IMR-90 (cell line): ENCODE measurements at regions not wholly inside any gene's neighbourhood (a gene's known extent, or its start where the extent isn't known, plus 50 kb on each side); places are given as distances from the start of the nearest gene placed in this dataset.

ENCODE experiments used
- ATAC-seq: fragments of 200-7000 bp; cut with Tn5 transposase; 2 replicates; pipeline ENCODE4 v1.9.1; 2020; ENCODE audit warnings: low read depth, mild to moderate bottlenecking, moderate library complexity
- BruUV-seq: library from RNA; stranded (reverse); fragments of 400-500 nt; replicated peaks from 2 replicates; lab custom pipeline; 2021; lab: Mats Ljungman, UMichigan
- CTCF ChIA-PET: fragments of 300-600 bp; formaldehyde crosslinking; extraction: SDS; loops from one replicate; lab custom pipeline; 2021; ENCODE audit warnings: antibody characterized with exemption; lab: Yijun Ruan, JAX
- POLR2A ChIA-PET: fragments of 300-600 bp; sonication (Branson Sonifier 250); formaldehyde crosslinking; loops from one replicate; lab custom pipeline; 2022; ENCODE audit warnings: antibody characterized with exemption; ENCODE audit not compliant: unreplicated experiment; lab: Charles Lee
- DNase-seq: peaks from one replicate; pipeline ENCODE4 v3.0.0; 2013
- H2AFZ ChIP-seq: replicated peaks from 2 replicates; pipeline ENCODE3; 2013; ENCODE audit warnings: low read length, mild to moderate bottlenecking; ENCODE audit not compliant: poor library complexity
- H2AK5ac ChIP-seq: 2 replicates; pipeline ENCODE4 v1.6.1; 2013; ENCODE audit warnings: low read depth, low read length, inconsistent platforms
- H2AK9ac ChIP-seq: replicated peaks from 2 replicates; pipeline ENCODE3; 2013; ENCODE audit warnings: mild to moderate bottlenecking, low read depth, low read length, moderate library complexity; ENCODE audit not compliant: poor library complexity
- H2BK120ac ChIP-seq: 2 replicates; pipeline ENCODE4 v1.6.1; 2013; ENCODE audit warnings: low read depth, low read length, inconsistent platforms
- H2BK15ac ChIP-seq: 3 replicates; pipeline ENCODE4 v1.6.1; 2013; ENCODE audit warnings: low read depth, low read length, inconsistent platforms
- H2BK20ac ChIP-seq: 2 replicates; pipeline ENCODE4 v1.6.1; 2013; ENCODE audit warnings: low read depth, mild to moderate bottlenecking, inconsistent platforms, low read length, moderate library complexity
- H2BK5ac ChIP-seq: 2 replicates; pipeline ENCODE4 v1.6.1; 2013; ENCODE audit warnings: mild to moderate bottlenecking, low read depth, low read length, inconsistent platforms; ENCODE audit not compliant: poor library complexity, severe bottlenecking
- H3K14ac ChIP-seq: replicated peaks from 2 replicates; pipeline ENCODE4 v1.6.1; 2013; ENCODE audit warnings: low read depth, low read length, inconsistent platforms
- H3K18ac ChIP-seq: 2 replicates; pipeline ENCODE4 v1.6.1; 2013; ENCODE audit warnings: low read depth, low read length, control low read depth
- H3K23ac ChIP-seq: 2 replicates; pipeline ENCODE4 v1.6.1; 2013; ENCODE audit warnings: low read depth, low read length, inconsistent platforms
- H3K27ac ChIP-seq: 2 replicates; pipeline ENCODE4 v1.5.1; 2013; ENCODE audit warnings: mild to moderate bottlenecking, control low read depth, low read length; ENCODE audit not compliant: insufficient read depth
- H3K27me3 ChIP-seq: 2 replicates; pipeline ENCODE4 v1.6.1; 2013; ENCODE audit warnings: low read length; ENCODE audit not compliant: control insufficient read depth, insufficient read depth
- H3K36me3 ChIP-seq: 2 replicates; pipeline ENCODE4 v1.6.1; 2013; ENCODE audit warnings: low read length, mixed read lengths; ENCODE audit not compliant: control insufficient read depth, insufficient read depth
- H3K4ac ChIP-seq: 2 replicates; pipeline ENCODE4 v1.6.1; 2013; ENCODE audit warnings: low read depth, low read length, inconsistent platforms
- H3K4me1 ChIP-seq: 2 replicates; pipeline ENCODE4 v1.6.1; 2013; ENCODE audit warnings: low read length, mixed read lengths; ENCODE audit not compliant: control insufficient read depth, insufficient read depth
- H3K4me2 ChIP-seq: 2 replicates; pipeline ENCODE4 v1.6.1; 2013; ENCODE audit warnings: low read depth, mild to moderate bottlenecking, control low read depth, low read length, moderate library complexity
- H3K4me3 ChIP-seq: 2 replicates; pipeline ENCODE4 v1.5.1; 2013; ENCODE audit warnings: low read depth, mild to moderate bottlenecking, control low read depth, low read length, moderate library complexity; ENCODE audit not compliant: insufficient read depth
- H3K56ac ChIP-seq: 2 replicates; pipeline ENCODE4 v1.6.1; 2013; ENCODE audit warnings: low read length, inconsistent platforms; ENCODE audit not compliant: insufficient read depth; ENCODE audit errors: extremely low read depth
- H3K79me1 ChIP-seq, 2 experiments: 2 replicates each; pipeline ENCODE4 v1.6.1; 2013; ENCODE audit warnings: low read length in 2 of 2, inconsistent platforms in 1 of 2, low read depth in 1 of 2
- H3K9ac ChIP-seq: 2 replicates; pipeline ENCODE4 v1.6.1; 2013; ENCODE audit warnings: low read depth, low read length, control low read depth
- H3K9me1 ChIP-seq: 2 replicates; pipeline ENCODE4 v1.6.1; 2013; ENCODE audit warnings: low read length, inconsistent platforms; ENCODE audit not compliant: insufficient read depth
- H3K9me3 ChIP-seq: 2 replicates; pipeline ENCODE4 v1.6.1; 2013; ENCODE audit warnings: low read length; ENCODE audit not compliant: control insufficient read depth, insufficient read depth
- H4K20me1 ChIP-seq: 2 replicates; pipeline ENCODE4 v1.6.1; 2013; ENCODE audit warnings: low read length, inconsistent platforms; ENCODE audit not compliant: insufficient read depth
- H4K5ac ChIP-seq: 2 replicates; pipeline ENCODE4 v1.6.1; 2013; ENCODE audit warnings: mild to moderate bottlenecking, low read depth, low read length, control low read depth
- H4K8ac ChIP-seq, 2 experiments: 2 replicates each; pipeline ENCODE4 v1.6.1; 2013; ENCODE audit warnings: low read depth in 2 of 2, low read length in 2 of 2, control low read depth in 1 of 2, inconsistent platforms in 1 of 2
- H4K91ac ChIP-seq: 2 replicates; pipeline ENCODE4 v1.6.1; 2013; ENCODE audit warnings: low read depth, low read length, inconsistent platforms; ENCODE audit not compliant: insufficient read depth
- BHLHE40 ChIP-seq: fragments of 150-350 bp; IDR thresholded peaks from 2 replicates; pipeline ENCODE4 v1.6.1; 2016; ENCODE audit warnings: mild to moderate bottlenecking, low read depth, low read length
- CEBPB ChIP-seq: IDR thresholded peaks from 2 replicates; pipeline ENCODE4 v1.6.1; 2012; ENCODE audit warnings: low read depth, low read length, improper control_type of control experiment
- CHD1 ChIP-seq: IDR thresholded peaks from 2 replicates; pipeline ENCODE4 v1.6.1; 2012; ENCODE audit warnings: low read depth, low read length, improper control_type of control experiment
- CTCF ChIP-seq: conservative IDR thresholded peaks from 2 replicates; pipeline ENCODE4 v1.5.1; 2012; ENCODE audit warnings: mild to moderate bottlenecking, low read depth, low read length, improper control_type of control experiment
- FOS ChIP-seq: fragments of 150-350 bp; IDR thresholded peaks from 2 replicates; pipeline ENCODE4 v1.6.1; 2016; ENCODE audit warnings: low read depth, low read length
- MAZ ChIP-seq: IDR thresholded peaks from 2 replicates; pipeline ENCODE4 v1.6.1; 2012; ENCODE audit warnings: low read depth, mild to moderate bottlenecking, low read length, improper control_type of control experiment, moderate library complexity, borderline replicate concordance
- RCOR1 ChIP-seq: IDR thresholded peaks from 2 replicates; pipeline ENCODE4 v1.6.1; 2012; ENCODE audit warnings: mild to moderate bottlenecking, low read length, improper control_type of control experiment; ENCODE audit not compliant: insufficient replicate concordance
- RFX5 ChIP-seq: IDR thresholded peaks from 2 replicates; pipeline ENCODE4 v1.8.0; 2012; ENCODE audit warnings: low read depth, mild to moderate bottlenecking, low read length, moderate library complexity
- SMC3 ChIP-seq: fragments of 150-350 bp; IDR thresholded peaks from 2 replicates; pipeline ENCODE4 v1.6.1; 2016; ENCODE audit warnings: low read depth, mild to moderate bottlenecking, antibody characterized with exemption, low read length, moderate library complexity
- WGBS, 2 experiments: methylation state at CpG; one replicate each; pipeline versions ENCODE4 v1.1.5 to v1.1.7; 2013; ENCODE audit warnings: missing lambda C conversion rate in 2 of 2; ENCODE audit not compliant: insufficient read length in 1 of 2; ENCODE audit errors: extremely low coverage in 2 of 2; 5-methylcytosine and 5-hydroxymethylcytosine counted together
- dilution Hi-C: fragments of 300-500 bp; cut with HindIII; formaldehyde crosslinking; loops from one replicate; pipeline ENCODE4 v1.14.3; 2018; ENCODE audit warnings: low sequenced_read_pairs; ENCODE audit not compliant: unreplicated experiment
- in situ Hi-C: fragments of 300-500 bp; cut with MboI; formaldehyde crosslinking; loops from 3 replicates; pipeline ENCODE4 v1.14.3; 2019; ENCODE audit warnings: low sequenced_read_pairs, inconsistent platforms, mixed read lengths
- intact Hi-C: fragments of 100-400 bp; cut with micrococcal nuclease; formaldehyde crosslinking; loops from 2 replicates; pipeline ENCODE4 v1.10.0; 2022
- TF ChIP-seq, protein P1 (sequence below): fragments of 150-350 bp; IDR thresholded peaks from 2 replicates; pipeline ENCODE4 v1.6.1; 2017; ENCODE audit warnings: mild to moderate bottlenecking, antibody characterized with exemption, low read length, low read depth
- TF ChIP-seq, protein P2 (sequence below): fragments of 150-350 bp; IDR thresholded peaks from 2 replicates; pipeline ENCODE4 v1.6.1; 2016; ENCODE audit warnings: low read depth, mild to moderate bottlenecking, low read length, moderate library complexity, borderline replicate concordance

GRCh38 chr10:78433076-78433595, 399.5 kb downstream of the RPS24 start:
- peaks cover 2% of the 10 kb centered on the region; the same call in 1 of the 2 replicates for H3K4me1 ChIP-seq
- intact Hi-C loops: no loop called here
- in situ Hi-C loops: no loop called here

More at GRCh38 chr10:78433076-78433595, 399.5 kb downstream of the RPS24 start:
- H2AK9ac ChIP-seq: no peak overlapping the region
- no peak overlapping the region for H4K5ac ChIP-seq
- TF ChIP-seq SMC3 (no peak), BHLHE40 (no peak), MAZ (no peak), CHD1 (no peak), FOS (no peak), CTCF (no peak), RCOR1 (no peak), RFX5 (no peak), CEBPB (no peak)
- TF ChIP-seq, protein P1, sequence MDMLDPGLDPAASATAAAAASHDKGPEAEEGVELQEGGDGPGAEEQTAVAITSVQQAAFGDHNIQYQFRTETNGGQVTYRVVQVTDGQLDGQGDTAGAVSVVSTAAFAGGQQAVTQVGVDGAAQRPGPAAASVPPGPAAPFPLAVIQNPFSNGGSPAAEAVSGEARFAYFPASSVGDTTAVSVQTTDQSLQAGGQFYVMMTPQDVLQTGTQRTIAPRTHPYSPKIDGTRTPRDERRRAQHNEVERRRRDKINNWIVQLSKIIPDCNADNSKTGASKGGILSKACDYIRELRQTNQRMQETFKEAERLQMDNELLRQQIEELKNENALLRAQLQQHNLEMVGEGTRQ: no peak
- TF ChIP-seq, protein P2, sequence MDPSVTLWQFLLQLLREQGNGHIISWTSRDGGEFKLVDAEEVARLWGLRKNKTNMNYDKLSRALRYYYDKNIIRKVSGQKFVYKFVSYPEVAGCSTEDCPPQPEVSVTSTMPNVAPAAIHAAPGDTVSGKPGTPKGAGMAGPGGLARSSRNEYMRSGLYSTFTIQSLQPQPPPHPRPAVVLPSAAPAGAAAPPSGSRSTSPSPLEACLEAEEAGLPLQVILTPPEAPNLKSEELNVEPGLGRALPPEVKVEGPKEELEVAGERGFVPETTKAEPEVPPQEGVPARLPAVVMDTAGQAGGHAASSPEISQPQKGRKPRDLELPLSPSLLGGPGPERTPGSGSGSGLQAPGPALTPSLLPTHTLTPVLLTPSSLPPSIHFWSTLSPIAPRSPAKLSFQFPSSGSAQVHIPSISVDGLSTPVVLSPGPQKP: no peak
- no peak overlapping the region for H3K23ac ChIP-seq
- no peak overlapping the region for H2BK15ac ChIP-seq
- no peak overlapping the region for H3K4ac ChIP-seq
- no peak for DNase-seq
- no peak overlapping the region for H2AK5ac ChIP-seq
- no peaks in the 10 kb centered on the region for H4K20me1 ChIP-seq
- no peaks in the 10 kb centered on the region for H3K79me1 ChIP-seq
- H3K56ac ChIP-seq: no peak overlapping the region
- no peak overlapping the region for H2AFZ ChIP-seq
- no peak for ATAC-seq
- H3K9me1 ChIP-seq: 0 out of 2 replicates have a peak, but pooled peaks cover 3% of the 10 kb centered on the region
- no peak overlapping the region for H2BK120ac ChIP-seq
- H2BK20ac ChIP-seq: no peak overlapping the region
- dilution Hi-C loops: no loop called here
- 0 out of 2 replicates have a peak overlapping the region, but pooled peaks have one; percentile 40 for H3K14ac ChIP-seq
- no peak overlapping the region for H3K9ac ChIP-seq
- H3K9me3 ChIP-seq: no peaks in the 10 kb centered on the region
- H4K8ac ChIP-seq: no peak overlapping the region
- peaks cover 25% of the 10 kb centered on the region for H3K27me3 ChIP-seq
- H3K36me3 ChIP-seq: no peaks in the 10 kb centered on the region
- H3K18ac ChIP-seq: no peak overlapping the region
- H3K4me3 ChIP-seq: no peak overlapping the region
- H3K27ac ChIP-seq: no peak overlapping the region
- no CpG with 5 or more reads among the region's 5 CpGs for WGBS, 2 experiments
- ChIA-PET CTCF (no interaction called here), POLR2A (no interaction called here)
- no TSS peak for BruUV-seq
- H2BK5ac ChIP-seq: no peak overlapping the region
- H4K91ac ChIP-seq: no peak overlapping the region
- H3K4me2 ChIP-seq: no peak overlapping the region
